Fibroblast of pulmonary artery (primary cell): ENCODE measurements at regions not wholly inside any gene's neighbourhood (a gene's known extent, or its start where the extent isn't known, plus 50 kb on each side); places are given as distances from the start of the nearest gene placed in this dataset.

Experiments used
- DNase-seq: peaks from one replicate; pipeline ENCODE4 v3.0.0-alpha.2; 2010; ENCODE audit warnings: low read depth
- H3K4me3 ChIP-seq: replicated peaks from 2 replicates; pipeline ENCODE4 v1.5.1; 2011; ENCODE audit warnings: low read depth, mild to moderate bottlenecking, control low read depth, low read length, moderate library complexity
- CTCF ChIP-seq: IDR thresholded peaks from 2 replicates; pipeline ENCODE4 v1.5.1; 2011; ENCODE audit warnings: mild to moderate bottlenecking, control low read depth, low read length, inconsistent platforms; ENCODE audit errors: missing control alignments

GRCh38 chr18:2053490-2054089 is 517.7 kb downstream of the METTL4 start:
- H3K4me3 ChIP-seq = no peak overlapping the region
- no peak for DNase-seq
- no peak for TF ChIP-seq CTCF

GRCh38 chr18:2059336-2059735 is 512.0 kb downstream of the METTL4 start:
- DNase-seq = no peak
- no peak for TF ChIP-seq CTCF
- no peak overlapping the region for H3K4me3 ChIP-seq

GRCh38 chr18:2060086-2060485 is 511.2 kb downstream of the METTL4 start:
- TF ChIP-seq CTCF = no peak
- no peak for DNase-seq
- H3K4me3 ChIP-seq = no peak overlapping the region

DNA sequence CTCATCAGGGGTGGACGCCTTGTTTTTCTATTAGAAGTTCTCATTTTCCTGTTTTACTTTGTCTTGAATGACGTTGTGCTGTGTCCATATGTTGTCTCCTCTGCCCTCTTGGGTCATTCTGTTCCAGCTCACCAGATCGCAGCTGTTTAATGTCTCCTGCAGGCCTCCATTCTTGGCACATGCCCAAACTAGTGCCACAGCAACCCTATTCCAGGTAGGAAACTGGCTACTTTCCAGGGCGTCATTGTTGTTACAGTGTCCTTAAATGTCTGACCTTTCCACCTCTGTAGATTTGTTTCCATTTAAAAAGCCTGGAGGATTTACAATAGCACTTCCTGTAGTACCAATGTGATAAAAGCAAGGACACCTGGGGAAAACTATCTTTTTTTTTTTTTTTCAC is 500.7 kb downstream of the METTL4 start:
- H3K4me3 ChIP-seq = no peak overlapping the region
- no peak for TF ChIP-seq CTCF
- DNase-seq = no peak

- no peak overlapping the region for H3K4me3 ChIP-seq
- TF ChIP-seq CTCF = no peak
- DNase-seq = no peak
These were observed 495.8 kb downstream of the METTL4 start for GRCh38 chr18:2075499-2075898.

GRCh38 chr18:2082676-2083075 is 488.6 kb downstream of the METTL4 start:
- no peak overlapping the region for H3K4me3 ChIP-seq
- TF ChIP-seq CTCF = no peak
- DNase-seq = no peak

DNA sequence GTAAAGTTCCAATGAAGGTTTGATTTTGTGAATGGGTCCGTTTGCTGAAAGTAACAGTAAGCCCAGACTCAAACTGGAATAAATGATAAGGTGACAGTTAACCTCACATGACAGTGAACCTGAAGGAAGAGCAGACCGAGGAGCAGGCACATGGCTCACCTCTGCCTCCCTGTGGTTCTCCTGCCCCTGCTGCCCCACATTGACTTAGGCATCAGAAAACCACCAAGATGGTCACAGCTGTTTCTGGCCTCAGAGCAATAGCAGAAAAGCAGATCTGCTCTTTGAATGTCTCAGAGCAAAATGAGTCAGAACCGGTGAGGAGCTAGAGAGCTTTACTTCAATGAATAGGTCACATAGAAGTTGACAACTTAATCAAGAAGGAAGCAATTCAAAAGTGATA is 487.6 kb downstream of the METTL4 start:
- no peak for DNase-seq
- H3K4me3 ChIP-seq = no peak overlapping the region
- peak; percentile 12 for TF ChIP-seq CTCF
